ENCODE measurements at regions not wholly inside any gene's neighbourhood (a gene's known extent, or its start where the extent isn't known, plus 50 kb on each side); places are given as distances from the start of the nearest gene placed in this dataset.

GRCh38 chr4:11326021-11326420 is 102.7 kb downstream of the HS3ST1 start:
- Histone ChIP-seq H3K36me3 (ENCODE audit: control insufficient read depth in 2 of 3, insufficient read depth in 3 of 3, low read length in 3 of 3) (no peaks in the 10 kb centered on the region), H3K27ac (ENCODE audit: low read depth in 2 of 2, low read length in 2 of 2) (no peak overlapping the region), H3K4me3 (ENCODE audit: low read length in 3 of 3) (no peak overlapping the region), H3K27me3 (ENCODE audit: control insufficient read depth, insufficient read depth, low read length) (no peaks in the 10 kb centered on the region), H3K9ac (ENCODE audit: low read length in 3 of 3) (no peak overlapping the region), H3K9me3 (ENCODE audit: control insufficient read depth in 2 of 3, insufficient read depth in 1 of 3, low read length in 3 of 3) (peaks cover 0 to 11% (median 0%) of the 10 kb centered on the region in 3 donors), H3K4me1 (ENCODE audit: control insufficient read depth in 2 of 3, insufficient read depth in 2 of 3, low read depth in 1 of 3, low read length in 3 of 3) (no peaks in the 10 kb centered on the region)
- TF ChIP-seq CTCF (IDR thresholded peaks at IDR 0.05; ENCODE audit: borderline replicate concordance, extremely low read depth, insufficient read depth) = no peak
- DNase-seq (no peak), FAIRE-seq (no peak)
- intact Hi-C loops (cut with DNase I) = no loop called here

- no peaks in the 10 kb centered on the region for H3K27me3 ChIP-seq (ENCODE audit: control insufficient read depth, insufficient read depth, low read length)
Measured at GRCh38 chr4:11323771-11324170, 104.9 kb downstream of the HS3ST1 start.

GRCh38 chr4:11313157-11313943 is 115.3 kb downstream of the HS3ST1 start:
- Histone ChIP-seq H3K27ac (ENCODE audit: low read depth in 2 of 2, low read length in 2 of 2) (no peak overlapping the region), H3K4me1 (ENCODE audit: control insufficient read depth in 2 of 3, insufficient read depth in 2 of 3, low read depth in 1 of 3, low read length in 3 of 3) (no peaks in the 10 kb centered on the region), H3K36me3 (ENCODE audit: control insufficient read depth in 2 of 3, insufficient read depth in 3 of 3, low read length in 3 of 3) (no peaks in the 10 kb centered on the region), H3K9ac (ENCODE audit: low read length in 3 of 3) (no peak overlapping the region), H3K4me3 (ENCODE audit: low read length in 3 of 3) (no peak overlapping the region), H3K27me3 (ENCODE audit: control insufficient read depth, insufficient read depth, low read length) (no peaks in the 10 kb centered on the region), H3K9me3 (ENCODE audit: control insufficient read depth in 2 of 3, insufficient read depth in 1 of 3, low read length in 3 of 3) (no peaks in the 10 kb centered on the region)
- TF ChIP-seq CTCF (IDR thresholded peaks at IDR 0.05; ENCODE audit: borderline replicate concordance, extremely low read depth, insufficient read depth) = no peak
- intact Hi-C loops (cut with DNase I) = no loop called here
- FAIRE-seq = no peak
- no peak for DNase-seq

More at GRCh38 chr4:11323771-11324170, 104.9 kb downstream of the HS3ST1 start:
- Histone ChIP-seq H3K4me1 (ENCODE audit: control insufficient read depth in 2 of 3, insufficient read depth in 2 of 3, low read depth in 1 of 3, low read length in 3 of 3) (no peaks in the 10 kb centered on the region), H3K9ac (ENCODE audit: low read length in 3 of 3) (no peak overlapping the region), H3K4me3 (ENCODE audit: low read length in 3 of 3) (no peak overlapping the region), H3K9me3 (ENCODE audit: control insufficient read depth in 2 of 3, insufficient read depth in 1 of 3, low read length in 3 of 3) (peaks cover 0 to 11% (median 0%) of the 10 kb centered on the region in 3 donors), H3K36me3 (ENCODE audit: control insufficient read depth in 2 of 3, insufficient read depth in 3 of 3, low read length in 3 of 3) (no peaks in the 10 kb centered on the region), H3K27ac (ENCODE audit: low read depth in 2 of 2, low read length in 2 of 2) (no peak overlapping the region)
- FAIRE-seq = no peak
- TF ChIP-seq CTCF (IDR thresholded peaks at IDR 0.05; ENCODE audit: borderline replicate concordance, extremely low read depth, insufficient read depth) = no peak
- intact Hi-C loops (cut with DNase I) = no loop called here
- DNase-seq = no peak

Data from kidney (tissue), 13 donors.